ENCODE measurements at regions not wholly inside any gene's neighbourhood (a gene's known extent, or its start where the extent isn't known, plus 50 kb on each side); places are given as distances from the start of the nearest gene placed in this dataset.

DNA sequence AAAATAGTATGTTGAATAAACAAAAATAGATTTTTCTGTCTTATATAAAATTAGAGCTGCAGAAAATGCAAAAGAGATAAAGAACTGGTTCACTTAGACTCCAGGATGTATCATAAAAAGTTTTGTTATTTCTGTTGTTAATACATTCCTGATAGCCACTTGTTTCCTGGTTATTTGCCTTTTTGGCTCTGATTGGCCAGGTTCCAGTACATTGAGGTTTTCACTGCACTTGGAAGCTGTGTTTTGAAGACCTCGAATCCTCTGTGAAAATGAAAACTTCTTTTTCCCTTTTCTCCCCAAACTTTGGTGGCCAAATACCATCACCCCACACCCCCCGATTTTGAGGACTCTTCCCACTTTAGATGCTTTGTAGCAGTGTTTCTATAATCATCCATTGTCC lies 525.3 kb downstream of the MED13L start:
- Histone ChIP-seq H3K4me2 (ENCODE audit: low read length) (no peak overlapping the region), H4K20me1 (ENCODE audit: insufficient read depth) (no peaks in the 10 kb centered on the region), H2AFZ (ENCODE audit: low read depth, low read length, poor library complexity, severe bottlenecking) (no peak overlapping the region), H3K9ac (ENCODE audit: low read length) (no peak overlapping the region), H3K9me3 (ENCODE audit: control insufficient read depth in 1 of 2, insufficient read depth in 1 of 2, low read depth in 1 of 2, low read length in 2 of 2) (no peaks in the 10 kb centered on the region), H3K4me1 (ENCODE audit: control insufficient read depth in 1 of 2, insufficient read depth in 2 of 2, low read length in 2 of 2) (no peaks in the 10 kb centered on the region), H3K9me2 (ENCODE audit: insufficient read depth) (no peaks in the 10 kb centered on the region), H3K27me3 (ENCODE audit: insufficient read depth, low read length) (peaks cover 41% of the 10 kb centered on the region), H3K4me3 (replicated peaks in 1 of 2; ENCODE audit: low read depth in 1 of 2, low read length in 2 of 2) (no peak overlapping the region), H3K27ac (ENCODE audit: low read depth, low read length) (no peak overlapping the region), H3K36me3 (ENCODE audit: control insufficient read depth in 1 of 2, insufficient read depth in 2 of 2, low read length in 2 of 2) (no peaks in the 10 kb centered on the region), H3K79me2 (ENCODE audit: insufficient read depth, low read length) (no peaks in the 10 kb centered on the region)
- ATAC-seq: no peak
- TF ChIP-seq FOSL1 (IDR thresholded peaks at IDR 0.05; ENCODE audit: low read depth): no peak
- no peak for TF ChIP-seq ELF1 (IDR thresholded peaks at IDR 0.05; ENCODE audit: borderline replicate concordance, low read depth)
- TF ChIP-seq POLR2AphosphoS5 (IDR thresholded peaks at IDR 0.05; ENCODE audit: low read depth, low read length): no peak
- TF ChIP-seq CEBPB (IDR thresholded peaks at IDR 0.05; ENCODE audit: low read depth): no peak
- no peak for TF ChIP-seq TCF7L2 (IDR thresholded peaks at IDR 0.05; ENCODE audit: borderline replicate concordance, extremely low read depth, insufficient read depth, insufficient read length)
- TF ChIP-seq CBX3 (IDR thresholded peaks at IDR 0.05; ENCODE audit: low read depth): no peak
- TF ChIP-seq, protein P1, sequence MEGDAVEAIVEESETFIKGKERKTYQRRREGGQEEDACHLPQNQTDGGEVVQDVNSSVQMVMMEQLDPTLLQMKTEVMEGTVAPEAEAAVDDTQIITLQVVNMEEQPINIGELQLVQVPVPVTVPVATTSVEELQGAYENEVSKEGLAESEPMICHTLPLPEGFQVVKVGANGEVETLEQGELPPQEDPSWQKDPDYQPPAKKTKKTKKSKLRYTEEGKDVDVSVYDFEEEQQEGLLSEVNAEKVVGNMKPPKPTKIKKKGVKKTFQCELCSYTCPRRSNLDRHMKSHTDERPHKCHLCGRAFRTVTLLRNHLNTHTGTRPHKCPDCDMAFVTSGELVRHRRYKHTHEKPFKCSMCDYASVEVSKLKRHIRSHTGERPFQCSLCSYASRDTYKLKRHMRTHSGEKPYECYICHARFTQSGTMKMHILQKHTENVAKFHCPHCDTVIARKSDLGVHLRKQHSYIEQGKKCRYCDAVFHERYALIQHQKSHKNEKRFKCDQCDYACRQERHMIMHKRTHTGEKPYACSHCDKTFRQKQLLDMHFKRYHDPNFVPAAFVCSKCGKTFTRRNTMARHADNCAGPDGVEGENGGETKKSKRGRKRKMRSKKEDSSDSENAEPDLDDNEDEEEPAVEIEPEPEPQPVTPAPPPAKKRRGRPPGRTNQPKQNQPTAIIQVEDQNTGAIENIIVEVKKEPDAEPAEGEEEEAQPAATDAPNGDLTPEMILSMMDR (IDR thresholded peaks at IDR 0.05 in 2 of 3, conservative IDR thresholded peaks at IDR 0.05 in 1 of 3; ENCODE audit: borderline replicate concordance in 1 of 3, insufficient read depth in 1 of 3, low read depth in 2 of 3, low read length in 2 of 3): no peak
- TF ChIP-seq SP1 (IDR thresholded peaks at IDR 0.05; ENCODE audit: low read depth): no peak
- no peak for TF ChIP-seq POLR2A (IDR thresholded peaks at IDR 0.05; ENCODE audit: borderline replicate concordance, extremely low read depth, insufficient read depth, insufficient read length)
- no peak for TF ChIP-seq ZNF274 (IDR thresholded peaks at IDR 0.05; ENCODE audit: low read depth, low read length)
- no peak for TF ChIP-seq RAD21 (IDR thresholded peaks at IDR 0.05; ENCODE audit: low read depth)
- TF ChIP-seq, protein P2, sequence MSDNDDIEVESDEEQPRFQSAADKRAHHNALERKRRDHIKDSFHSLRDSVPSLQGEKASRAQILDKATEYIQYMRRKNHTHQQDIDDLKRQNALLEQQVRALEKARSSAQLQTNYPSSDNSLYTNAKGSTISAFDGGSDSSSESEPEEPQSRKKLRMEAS (IDR thresholded peaks at IDR 0.05): no peak
- TF ChIP-seq, protein P3, sequence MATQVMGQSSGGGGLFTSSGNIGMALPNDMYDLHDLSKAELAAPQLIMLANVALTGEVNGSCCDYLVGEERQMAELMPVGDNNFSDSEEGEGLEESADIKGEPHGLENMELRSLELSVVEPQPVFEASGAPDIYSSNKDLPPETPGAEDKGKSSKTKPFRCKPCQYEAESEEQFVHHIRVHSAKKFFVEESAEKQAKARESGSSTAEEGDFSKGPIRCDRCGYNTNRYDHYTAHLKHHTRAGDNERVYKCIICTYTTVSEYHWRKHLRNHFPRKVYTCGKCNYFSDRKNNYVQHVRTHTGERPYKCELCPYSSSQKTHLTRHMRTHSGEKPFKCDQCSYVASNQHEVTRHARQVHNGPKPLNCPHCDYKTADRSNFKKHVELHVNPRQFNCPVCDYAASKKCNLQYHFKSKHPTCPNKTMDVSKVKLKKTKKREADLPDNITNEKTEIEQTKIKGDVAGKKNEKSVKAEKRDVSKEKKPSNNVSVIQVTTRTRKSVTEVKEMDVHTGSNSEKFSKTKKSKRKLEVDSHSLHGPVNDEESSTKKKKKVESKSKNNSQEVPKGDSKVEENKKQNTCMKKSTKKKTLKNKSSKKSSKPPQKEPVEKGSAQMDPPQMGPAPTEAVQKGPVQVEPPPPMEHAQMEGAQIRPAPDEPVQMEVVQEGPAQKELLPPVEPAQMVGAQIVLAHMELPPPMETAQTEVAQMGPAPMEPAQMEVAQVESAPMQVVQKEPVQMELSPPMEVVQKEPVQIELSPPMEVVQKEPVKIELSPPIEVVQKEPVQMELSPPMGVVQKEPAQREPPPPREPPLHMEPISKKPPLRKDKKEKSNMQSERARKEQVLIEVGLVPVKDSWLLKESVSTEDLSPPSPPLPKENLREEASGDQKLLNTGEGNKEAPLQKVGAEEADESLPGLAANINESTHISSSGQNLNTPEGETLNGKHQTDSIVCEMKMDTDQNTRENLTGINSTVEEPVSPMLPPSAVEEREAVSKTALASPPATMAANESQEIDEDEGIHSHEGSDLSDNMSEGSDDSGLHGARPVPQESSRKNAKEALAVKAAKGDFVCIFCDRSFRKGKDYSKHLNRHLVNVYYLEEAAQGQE (IDR thresholded peaks at IDR 0.05; ENCODE audit: low read depth): no peak
- TF ChIP-seq EZH2 (IDR thresholded peaks at IDR 0.05): no peak
- TF ChIP-seq, protein P4, sequence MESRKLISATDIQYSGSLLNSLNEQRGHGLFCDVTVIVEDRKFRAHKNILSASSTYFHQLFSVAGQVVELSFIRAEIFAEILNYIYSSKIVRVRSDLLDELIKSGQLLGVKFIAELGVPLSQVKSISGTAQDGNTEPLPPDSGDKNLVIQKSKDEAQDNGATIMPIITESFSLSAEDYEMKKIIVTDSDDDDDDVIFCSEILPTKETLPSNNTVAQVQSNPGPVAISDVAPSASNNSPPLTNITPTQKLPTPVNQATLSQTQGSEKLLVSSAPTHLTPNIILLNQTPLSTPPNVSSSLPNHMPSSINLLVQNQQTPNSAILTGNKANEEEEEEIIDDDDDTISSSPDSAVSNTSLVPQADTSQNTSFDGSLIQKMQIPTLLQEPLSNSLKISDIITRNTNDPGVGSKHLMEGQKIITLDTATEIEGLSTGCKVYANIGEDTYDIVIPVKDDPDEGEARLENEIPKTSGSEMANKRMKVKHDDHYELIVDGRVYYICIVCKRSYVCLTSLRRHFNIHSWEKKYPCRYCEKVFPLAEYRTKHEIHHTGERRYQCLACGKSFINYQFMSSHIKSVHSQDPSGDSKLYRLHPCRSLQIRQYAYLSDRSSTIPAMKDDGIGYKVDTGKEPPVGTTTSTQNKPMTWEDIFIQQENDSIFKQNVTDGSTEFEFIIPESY (IDR thresholded peaks at IDR 0.05; ENCODE audit: extremely low read depth, insufficient replicate concordance, low read length): no peak
- ChIA-PET CTCF (no interaction called here), POLR2A (no interaction called here), RAD21 (ENCODE audit: low non-redundant PET in 1 of 2, low total read pairs in 2 of 2, uncharacterized antibody in 2 of 2, unreplicated experiment in 2 of 2) (no interaction called here)
- DNase-seq (ENCODE audit: low read depth, low spot score): no peak
- no TSS peak for BruUV-seq (replicated peaks)
- intact Hi-C loops (cut with micrococcal nuclease): loop anchor here (5.0 to 10.0 kb wide), 2 partner anchors 280 to 817 kb away; no protein-coding TSS in a partner anchor

All from HCT116 (cell line).